Gastrocnemius medialis (tissue), 4 donors: ENCODE measurements at regions not wholly inside any gene's neighbourhood (a gene's known extent, or its start where the extent isn't known, plus 50 kb on each side); places are given as distances from the start of the nearest gene placed in this dataset.

Source experiments
- ATAC-seq, 2 donors: fragments of 150-250 bp; one replicate each; pipeline ENCODE4 v1.9.1; 2016
- DNase-seq, 2 donors: peaks; one replicate each; pipeline ENCODE4 v3.0.0-alpha.2; 2019
- H3K27ac ChIP-seq, 4 donors: fragments of 200-600 bp; sonication (generic); 1 replicate in 1 of 4; 2 replicates in 3 of 4; pipeline ENCODE4 v1.5.1; 2016 to 2018; ENCODE audit warnings: mild to moderate bottlenecking in 2 of 4, moderate library complexity in 1 of 4
- H3K27me3 ChIP-seq, 3 donors: fragments of 200-600 bp; sonication (generic) in 2 of 3; 1 replicate in 1 of 3; 2 replicates in 2 of 3; pipeline versions ENCODE4 v1.5.1 to v1.6.0; 2016 to 2019; ENCODE audit warnings: mild to moderate bottlenecking in 1 of 3, moderate library complexity in 1 of 3
- H3K36me3 ChIP-seq, 2 donors: fragments of 200-600 bp; sonication (generic) in 1 of 2; one replicate each; pipeline ENCODE4 v1.5.1; 2017 to 2018
- H3K4me1 ChIP-seq, 2 donors: fragments of 200-600 bp; sonication (generic) in 1 of 2; one replicate each; pipeline ENCODE4 v1.5.1; 2016 to 2017; ENCODE audit warnings: mild to moderate bottlenecking in 2 of 2
- H3K4me3 ChIP-seq, 4 donors: fragments of 200-600 bp; sonication (generic) in 3 of 4; 1 replicate in 1 of 4; 2 replicates in 3 of 4; pipeline ENCODE4 v1.5.1; 2016 to 2019; ENCODE audit warnings: mild to moderate bottlenecking in 2 of 4
- H3K9me3 ChIP-seq, 3 donors: fragments of 200-600 bp; sonication (generic) in 2 of 3; 1 replicate in 1 of 3; 2 replicates in 2 of 3; pipeline ENCODE4 v1.5.1; 2016 to 2019
- CTCF ChIP-seq, 5 experiments: fragments of 450-650 bp in 3 of 5; fragments of 200-600 bp in 2 of 5; sonication (generic) in 2 of 5; IDR thresholded peaks in 4 of 5; conservative IDR thresholded peaks in 1 of 5; 1 replicate in 4 of 5; 2 replicates in 1 of 5; pipeline ENCODE4 v1.5.1; 2016 to 2019; ENCODE audit warnings: antibody characterized with exemption in 5 of 5, mild to moderate bottlenecking in 3 of 5, moderate library complexity in 3 of 5
- POLR2A ChIP-seq, 2 donors: fragments of 450-650 bp; IDR thresholded peaks; one replicate each; pipeline ENCODE4 v1.6.1; 2017; ENCODE audit warnings: antibody characterized with exemption in 2 of 2, mild to moderate bottlenecking in 2 of 2, moderate library complexity in 2 of 2
- in situ Hi-C, 4 donors: fragments of 200-750 bp; cut with MboI; loops; one replicate each; pipeline versions ENCODE4 v1.15.0 to v1.8.0; 2017; ENCODE audit warnings: low sequenced_read_pairs in 4 of 4
- intact Hi-C: fragments of 100-400 bp; cut with DNase I; formaldehyde crosslinking; loops from one replicate; pipeline ENCODE4 v1.15.1; 2023; ENCODE audit warnings: low total_unique reads

DNA sequence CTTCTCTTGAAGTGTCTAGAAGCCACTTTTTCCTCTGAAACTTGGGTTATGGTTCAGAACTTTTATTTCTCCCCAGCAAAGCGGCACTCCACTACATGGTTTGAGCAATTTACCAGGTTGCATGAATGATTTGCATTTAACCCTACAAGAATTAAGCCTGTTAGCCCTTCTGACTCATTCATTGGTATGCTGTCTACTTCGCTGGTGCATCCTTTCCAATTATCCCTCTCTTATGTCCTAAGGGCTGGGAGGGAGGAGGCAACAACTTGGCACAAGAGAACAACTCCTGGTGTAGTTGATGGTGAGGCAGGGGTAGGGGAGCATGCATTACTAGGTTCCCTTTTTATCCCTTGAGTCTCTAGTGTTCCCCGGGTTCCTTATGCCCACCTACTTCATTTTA, 293.4 kb upstream of the MEX3C start:
- ATAC-seq (no peak), DNase-seq (no peak)
- Histone ChIP-seq H3K4me3 (no peak overlapping the region), H3K36me3 (no peaks in the 10 kb centered on the region), H3K27ac (no peak overlapping the region), H3K27me3 (no peaks in the 10 kb centered on the region), H3K4me1 (no peaks in the 10 kb centered on the region), H3K9me3 (no peaks in the 10 kb centered on the region)
- no peak for TF ChIP-seq POLR2A (IDR thresholded peaks at IDR 0.05)
- TF ChIP-seq CTCF (IDR thresholded peaks at IDR 0.05 in 4 of 5, conservative IDR thresholded peaks at IDR 0.05 in 1 of 5) = no peak
- intact Hi-C loops (no loop called here), in situ Hi-C loops (no loop called here)

GRCh38 chr18:51491678-51492372, 294.3 kb upstream of the MEX3C start:
- TF ChIP-seq POLR2A (IDR thresholded peaks at IDR 0.05) (no peak), CTCF (IDR thresholded peaks at IDR 0.05 in 4 of 5, conservative IDR thresholded peaks at IDR 0.05 in 1 of 5) (no peak)
- no peak for DNase-seq
- H3K27ac ChIP-seq = no peak overlapping the region
- H3K4me3 ChIP-seq = no peak overlapping the region
- no peaks in the 10 kb centered on the region for H3K4me1 ChIP-seq
- in situ Hi-C loops (no loop called here), intact Hi-C loops (no loop called here)
- H3K9me3 ChIP-seq = no peaks in the 10 kb centered on the region
- no peaks in the 10 kb centered on the region for H3K36me3 ChIP-seq
- no peak for ATAC-seq
- H3K27me3 ChIP-seq = peaks cover 0 to 3% (median 0%) of the 10 kb centered on the region in 3 donors

- H3K27ac ChIP-seq = no peak overlapping the region
- DNase-seq (no peak), ATAC-seq (no peak)
- in situ Hi-C loops = no loop called here
- H3K4me1 ChIP-seq = no peaks in the 10 kb centered on the region
- no peak for TF ChIP-seq CTCF (IDR thresholded peaks at IDR 0.05 in 4 of 5, conservative IDR thresholded peaks at IDR 0.05 in 1 of 5)
- TF ChIP-seq POLR2A (IDR thresholded peaks at IDR 0.05) = no peak
- H3K27me3 ChIP-seq = peaks cover 0 to 3% (median 0%) of the 10 kb centered on the region in 3 donors
- intact Hi-C loops = no loop called here
- no peaks in the 10 kb centered on the region for H3K9me3 ChIP-seq
- H3K4me3 ChIP-seq = no peak overlapping the region
- no peaks in the 10 kb centered on the region for H3K36me3 ChIP-seq
These were observed 300.8 kb upstream of the MEX3C start for GRCh38 chr18:51498085-51498855.

- Histone ChIP-seq H3K4me3 (no peak overlapping the region), H3K9me3 (no peaks in the 10 kb centered on the region), H3K4me1 (no peaks in the 10 kb centered on the region), H3K27ac (no peak overlapping the region), H3K27me3 (no peaks in the 10 kb centered on the region), H3K36me3 (no peaks in the 10 kb centered on the region)
- in situ Hi-C loops = no loop called here
- ATAC-seq (no peak), DNase-seq (no peak)
- no peak for TF ChIP-seq POLR2A (IDR thresholded peaks at IDR 0.05)
- TF ChIP-seq CTCF (IDR thresholded peaks at IDR 0.05 in 4 of 5, conservative IDR thresholded peaks at IDR 0.05 in 1 of 5) = no peak
- intact Hi-C loops = no loop called here
These were observed 305.9 kb upstream of the MEX3C start for GRCh38 chr18:51503351-51503750.
